Endothelial cell (in vitro differentiated cells): ENCODE measurements at regions not wholly inside any gene's neighbourhood (a gene's known extent, or its start where the extent isn't known, plus 50 kb on each side); places are given as distances from the start of the nearest gene placed in this dataset.

Experiments used
- DNase-seq: peaks from one replicate; pipeline ENCODE4 v3.0.0; 2021; ENCODE audit warnings: low spot score
- H3K27ac Mint-ChIP-seq: one replicate; pipeline ENCODE4 v1.8.0; 2021; ENCODE audit warnings: mixed read lengths, inconsistent platforms; ENCODE audit not compliant: unreplicated experiment
- H3K27me3 Mint-ChIP-seq: one replicate; pipeline ENCODE4 v1.8.0; 2021; ENCODE audit warnings: mild to moderate bottlenecking, moderate library complexity, mixed read lengths, inconsistent platforms; ENCODE audit not compliant: unreplicated experiment
- H3K36me3 Mint-ChIP-seq: one replicate; pipeline ENCODE4 v1.8.0; 2021; ENCODE audit warnings: mild to moderate bottlenecking, low read depth, mixed read lengths, inconsistent platforms; ENCODE audit not compliant: unreplicated experiment
- H3K4me1 Mint-ChIP-seq: one replicate; pipeline ENCODE4 v1.8.0; 2021; ENCODE audit warnings: mild to moderate bottlenecking, mixed read lengths, inconsistent platforms; ENCODE audit not compliant: unreplicated experiment
- H3K4me3 Mint-ChIP-seq: one replicate; pipeline ENCODE4 v1.8.0; 2021; ENCODE audit warnings: mild to moderate bottlenecking, mixed read lengths, inconsistent platforms; ENCODE audit not compliant: unreplicated experiment
- H3K9me3 Mint-ChIP-seq: one replicate; pipeline ENCODE4 v1.8.0; 2021; ENCODE audit warnings: mixed read lengths, inconsistent platforms; ENCODE audit not compliant: unreplicated experiment
- TF ChIP-seq, protein P1 (sequence below): fragments of 200-600 bp; sonication (generic); IDR thresholded peaks from one replicate; pipeline ENCODE4 v1.5.0; 2021; ENCODE audit warnings: antibody characterized with exemption; ENCODE audit not compliant: unreplicated experiment

DNA sequence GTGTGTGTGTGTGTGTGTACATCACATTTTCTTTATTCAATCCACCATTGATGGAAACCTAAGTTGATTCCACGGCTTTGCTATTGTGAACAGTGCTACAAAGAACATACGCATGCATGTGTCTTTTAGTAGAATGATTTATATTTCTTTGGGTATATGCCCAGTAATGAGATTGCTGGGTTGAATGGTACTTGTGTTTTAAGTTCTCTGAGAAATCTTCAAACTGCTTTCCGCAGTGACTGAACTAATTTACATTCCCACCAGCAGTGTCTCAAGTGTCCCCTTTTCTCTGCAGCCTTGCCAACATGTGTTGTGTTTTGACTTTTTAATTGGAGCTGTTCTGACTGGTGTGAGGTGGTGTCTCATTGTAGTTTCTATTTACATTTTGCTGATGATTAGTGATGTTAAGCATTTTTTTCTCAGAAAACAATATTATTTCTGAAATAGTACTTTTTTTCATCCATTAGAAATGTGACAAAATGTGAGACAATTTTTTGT, 769.7 kb downstream of the TAF11L14 start:
- H3K36me3 Mint-ChIP-seq, result no peaks in the 10 kb centered on the region
- no peaks in the 10 kb centered on the region for H3K9me3 Mint-ChIP-seq
- H3K4me3 Mint-ChIP-seq, result no peak overlapping the region
- TF ChIP-seq, protein P1, sequence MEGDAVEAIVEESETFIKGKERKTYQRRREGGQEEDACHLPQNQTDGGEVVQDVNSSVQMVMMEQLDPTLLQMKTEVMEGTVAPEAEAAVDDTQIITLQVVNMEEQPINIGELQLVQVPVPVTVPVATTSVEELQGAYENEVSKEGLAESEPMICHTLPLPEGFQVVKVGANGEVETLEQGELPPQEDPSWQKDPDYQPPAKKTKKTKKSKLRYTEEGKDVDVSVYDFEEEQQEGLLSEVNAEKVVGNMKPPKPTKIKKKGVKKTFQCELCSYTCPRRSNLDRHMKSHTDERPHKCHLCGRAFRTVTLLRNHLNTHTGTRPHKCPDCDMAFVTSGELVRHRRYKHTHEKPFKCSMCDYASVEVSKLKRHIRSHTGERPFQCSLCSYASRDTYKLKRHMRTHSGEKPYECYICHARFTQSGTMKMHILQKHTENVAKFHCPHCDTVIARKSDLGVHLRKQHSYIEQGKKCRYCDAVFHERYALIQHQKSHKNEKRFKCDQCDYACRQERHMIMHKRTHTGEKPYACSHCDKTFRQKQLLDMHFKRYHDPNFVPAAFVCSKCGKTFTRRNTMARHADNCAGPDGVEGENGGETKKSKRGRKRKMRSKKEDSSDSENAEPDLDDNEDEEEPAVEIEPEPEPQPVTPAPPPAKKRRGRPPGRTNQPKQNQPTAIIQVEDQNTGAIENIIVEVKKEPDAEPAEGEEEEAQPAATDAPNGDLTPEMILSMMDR, result no peak
- no peaks in the 10 kb centered on the region for H3K4me1 Mint-ChIP-seq
- no peaks in the 10 kb centered on the region for H3K27me3 Mint-ChIP-seq
- no peak for DNase-seq
- no peak overlapping the region for H3K27ac Mint-ChIP-seq

DNA sequence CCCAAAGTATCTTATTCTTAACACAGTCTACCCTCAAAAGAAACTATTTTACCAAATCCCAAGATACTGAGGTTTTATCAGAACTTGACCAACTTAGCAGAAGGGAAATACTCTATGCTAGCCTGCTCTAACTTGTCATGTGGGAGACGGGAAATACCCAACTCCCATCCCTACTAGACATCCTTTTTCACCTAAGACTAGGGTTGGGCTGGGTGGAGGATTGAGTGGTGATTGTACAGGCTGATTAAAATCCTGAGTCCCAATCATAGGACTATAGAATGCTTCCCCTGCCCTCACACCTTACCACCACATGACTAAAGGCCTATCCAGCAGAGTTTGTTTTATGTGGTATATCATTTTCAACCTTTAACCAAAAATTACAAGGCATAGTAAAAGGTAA, 786.5 kb downstream of the TAF11L14 start:
- H3K4me3 Mint-ChIP-seq, result no peak overlapping the region
- no peaks in the 10 kb centered on the region for H3K36me3 Mint-ChIP-seq
- no peak for DNase-seq
- H3K9me3 Mint-ChIP-seq, result no peaks in the 10 kb centered on the region
- H3K4me1 Mint-ChIP-seq, result no peaks in the 10 kb centered on the region
- no peak overlapping the region for H3K27ac Mint-ChIP-seq
- TF ChIP-seq, protein P1, result no peak
- peaks cover 2% of the 10 kb centered on the region for H3K27me3 Mint-ChIP-seq

DNA sequence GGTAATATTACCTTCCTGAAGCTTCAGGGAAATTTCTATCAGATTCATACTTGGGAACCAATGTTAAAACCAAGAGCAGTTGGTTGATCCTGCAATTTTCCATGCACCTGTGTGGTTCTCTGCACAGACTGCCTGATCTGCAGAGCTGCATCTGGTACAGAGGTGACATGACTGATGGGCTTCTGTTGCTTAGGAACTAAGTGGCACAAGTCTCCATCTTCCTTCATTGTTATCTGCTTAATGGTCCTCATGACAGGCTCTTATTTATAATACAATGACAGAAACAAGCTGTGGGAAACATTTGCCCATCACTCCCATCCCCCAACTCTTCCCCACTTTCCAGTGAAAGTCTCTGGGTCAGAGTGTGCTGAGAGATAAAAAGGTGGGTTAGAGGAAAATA, 799.1 kb downstream of the TAF11L14 start:
- H3K27me3 Mint-ChIP-seq, result no peaks in the 10 kb centered on the region
- no peaks in the 10 kb centered on the region for H3K4me1 Mint-ChIP-seq
- TF ChIP-seq, protein P1, result no peak
- H3K9me3 Mint-ChIP-seq, result peaks cover 4% of the 10 kb centered on the region
- no peaks in the 10 kb centered on the region for H3K36me3 Mint-ChIP-seq
- H3K4me3 Mint-ChIP-seq, result no peak overlapping the region
- H3K27ac Mint-ChIP-seq, result no peak overlapping the region
- no peak for DNase-seq

DNA sequence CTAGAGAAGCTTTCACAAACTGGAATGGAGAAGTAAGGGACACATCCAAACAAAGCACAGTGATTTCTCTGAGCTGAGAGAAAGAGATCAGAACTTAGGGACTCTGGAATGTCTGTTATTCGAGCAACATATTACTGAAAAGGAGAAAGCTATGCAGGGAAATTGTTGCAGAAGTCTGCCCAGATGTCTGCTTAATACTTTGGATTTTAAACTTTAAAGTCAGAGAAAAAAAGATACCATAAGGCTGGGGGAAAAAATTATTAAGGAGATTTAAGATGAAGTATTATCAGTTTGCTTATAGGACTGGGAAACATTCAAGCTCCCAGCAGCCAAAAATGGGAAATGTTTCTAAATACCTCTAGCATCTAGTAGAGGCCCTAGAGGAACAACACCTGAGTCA, 803.9 kb downstream of the TAF11L14 start:
- H3K9me3 Mint-ChIP-seq, result no peaks in the 10 kb centered on the region
- H3K36me3 Mint-ChIP-seq, result no peaks in the 10 kb centered on the region
- H3K27ac Mint-ChIP-seq, result no peak overlapping the region
- no peaks in the 10 kb centered on the region for H3K27me3 Mint-ChIP-seq
- no peaks in the 10 kb centered on the region for H3K4me1 Mint-ChIP-seq
- DNase-seq, result no peak
- TF ChIP-seq, protein P1, result no peak
- no peak overlapping the region for H3K4me3 Mint-ChIP-seq

DNA sequence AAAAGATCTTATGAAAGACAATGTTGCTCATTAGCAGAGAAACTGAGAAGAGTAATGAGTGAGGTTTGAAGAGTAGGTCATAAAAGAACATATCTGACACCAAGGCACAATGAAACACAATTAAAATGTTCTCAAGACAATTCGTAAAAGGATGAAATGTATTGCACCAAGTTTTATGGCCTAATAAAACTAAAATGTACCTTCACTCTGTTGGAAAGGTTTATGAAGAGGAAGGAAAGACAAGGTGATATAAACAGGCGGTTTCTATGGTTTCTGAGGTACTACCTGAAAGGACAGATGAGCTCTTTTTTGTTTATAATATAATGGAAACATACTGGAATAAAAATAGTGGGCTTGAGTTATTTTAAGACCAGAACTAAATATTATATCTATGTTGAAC, 821.3 kb downstream of the TAF11L14 start:
- TF ChIP-seq, protein P1, result no peak
- Mint-ChIP-seq H3K27me3 (no peaks in the 10 kb centered on the region), H3K36me3 (no peaks in the 10 kb centered on the region), H3K9me3 (no peaks in the 10 kb centered on the region), H3K4me3 (no peak overlapping the region), H3K4me1 (no peaks in the 10 kb centered on the region), H3K27ac (no peak overlapping the region)
- DNase-seq, result no peak
